Natural killer cell (primary cell): ENCODE measurements at regions not wholly inside any gene's neighbourhood (a gene's known extent, or its start where the extent isn't known, plus 50 kb on each side); places are given as distances from the start of the nearest gene placed in this dataset.
"Not testable (repeated sequence)": the region's sequence is repeated elsewhere in the genome, so short reads cannot be mapped to it uniquely, and the experiment has no call there.

Source experiments
- ATAC-seq, 3 donors: fragments of 150-1000 bp in 2 of 3; fragments of 200-7000 bp in 1 of 3; cut with Tn5 transposase; 1 replicate in 1 of 3; 2 replicates in 2 of 3; pipeline ENCODE4 v1.10.0; 2021; ENCODE audit warnings: mild to moderate bottlenecking in 2 of 3, moderate library complexity in 2 of 3
- DNase-seq, 2 donors: peaks; one replicate each; pipeline versions ENCODE4 v3.0.0 to v3.0.0-alpha.2; 2013 to 2021; ENCODE audit warnings: mixed read lengths in 1 of 2
- H3K27ac ChIP-seq: one replicate; pipeline ENCODE4 v1.5.1; 2013; ENCODE audit warnings: mild to moderate bottlenecking, low read length
- H3K27me3 ChIP-seq: one replicate; pipeline ENCODE4 v1.6.1; 2013; ENCODE audit warnings: low read length; ENCODE audit not compliant: control insufficient read depth, insufficient read depth
- H3K36me3 ChIP-seq: one replicate; pipeline ENCODE4 v1.6.1; 2013; ENCODE audit warnings: low read length; ENCODE audit not compliant: control insufficient read depth, insufficient read depth
- H3K4me1 ChIP-seq: one replicate; pipeline ENCODE4 v1.6.1; 2013; ENCODE audit warnings: low read length; ENCODE audit not compliant: control insufficient read depth, insufficient read depth
- H3K4me3 ChIP-seq: one replicate; pipeline ENCODE4 v1.5.1; 2013; ENCODE audit warnings: low read length
- H3K9me3 ChIP-seq: one replicate; pipeline ENCODE4 v1.6.1; 2013; ENCODE audit warnings: low read length; ENCODE audit not compliant: control insufficient read depth, insufficient read depth
- H3K27ac Mint-ChIP-seq, 2 donors: one replicate each; pipeline ENCODE4 v1.8.0; 2022; ENCODE audit warnings: mild to moderate bottlenecking in 2 of 2, mixed read lengths in 2 of 2, moderate library complexity in 1 of 2
- H3K27me3 Mint-ChIP-seq, 2 donors: one replicate each; pipeline ENCODE4 v1.8.0; 2022; ENCODE audit warnings: low read depth in 2 of 2, mixed read lengths in 2 of 2
- H3K36me3 Mint-ChIP-seq: one replicate; pipeline ENCODE4 v1.8.0; 2022; ENCODE audit warnings: mixed read lengths
- H3K4me1 Mint-ChIP-seq, 2 donors: one replicate each; pipeline ENCODE4 v1.8.0; 2022; ENCODE audit warnings: mixed read lengths in 2 of 2
- H3K4me3 Mint-ChIP-seq: one replicate; pipeline ENCODE4 v1.8.0; 2022; ENCODE audit warnings: mild to moderate bottlenecking, moderate library complexity, mixed read lengths
- H3K9me3 Mint-ChIP-seq, 2 donors: one replicate each; pipeline ENCODE4 v1.8.0; 2022; ENCODE audit warnings: mixed read lengths in 2 of 2
- WGBS: methylation state at CpG from one replicate; pipeline ENCODE4 v1.1.7; 2013; ENCODE audit warnings: missing lambda C conversion rate; ENCODE audit not compliant: insufficient coverage; 5-methylcytosine and 5-hydroxymethylcytosine counted together
- intact Hi-C: fragments of 100-400 bp; cut with micrococcal nuclease; formaldehyde crosslinking; loops from one replicate; pipeline ENCODE4 v1.14.2; 2022
- TF ChIP-seq, protein P1 (sequence below): fragments of 200-600 bp; IDR thresholded peaks from one replicate; pipeline ENCODE4 v1.8.0; 2022; ENCODE audit warnings: antibody characterized with exemption

DNA sequence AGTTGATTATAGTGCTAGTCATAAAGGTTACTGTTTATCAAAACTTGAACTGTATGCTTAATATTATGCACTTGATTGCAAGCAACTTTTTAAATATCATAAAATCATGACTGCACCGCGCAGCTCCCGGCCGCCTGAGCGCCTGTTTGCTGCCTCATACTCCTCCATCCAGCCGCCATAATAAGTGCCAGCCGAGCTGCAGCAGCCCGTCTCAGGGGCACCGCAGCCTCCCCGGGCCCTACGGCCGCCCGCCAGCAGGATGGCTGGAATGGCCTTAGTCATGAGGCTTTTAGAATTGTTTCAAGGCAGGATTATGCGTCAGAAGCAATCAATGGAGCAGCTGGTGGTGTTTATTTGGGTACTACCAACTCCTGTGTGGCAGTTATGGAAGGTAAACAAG, 337.2 kb downstream of the PAX3 start:
- H3K27me3 Mint-ChIP-seq: no peaks in the 10 kb centered on the region
- H3K27ac Mint-ChIP-seq: no peak overlapping the region

DNA sequence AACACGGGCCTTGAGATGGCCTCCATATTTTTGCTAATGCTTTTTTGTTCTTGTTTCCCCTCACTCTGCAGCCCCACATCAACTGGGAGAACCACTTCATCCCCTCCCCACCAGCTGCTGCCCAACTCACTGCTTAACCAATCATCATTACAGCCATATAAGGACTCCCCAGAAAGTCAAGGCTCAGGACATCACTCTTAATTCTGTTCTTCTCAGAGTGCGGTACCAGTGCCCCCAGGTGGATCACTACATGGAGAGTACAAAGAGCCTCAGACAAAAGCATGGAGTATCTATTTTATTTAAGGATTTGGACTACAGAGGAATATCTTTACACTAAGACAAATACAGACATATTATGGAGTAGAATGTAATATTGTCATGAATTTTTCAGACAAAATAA, 340.6 kb downstream of the PAX3 start:
- DNase-seq: no peak
- H3K4me1 ChIP-seq: no peaks in the 10 kb centered on the region
- H3K4me3 ChIP-seq: no peak overlapping the region
- no peak overlapping the region for H3K27ac ChIP-seq
- intact Hi-C loops: no loop called here
- no peaks in the 10 kb centered on the region for H3K9me3 ChIP-seq
- no peaks in the 10 kb centered on the region for H3K36me3 Mint-ChIP-seq
- no peaks in the 10 kb centered on the region for H3K27me3 ChIP-seq
- no peaks in the 10 kb centered on the region for H3K27me3 Mint-ChIP-seq
- TF ChIP-seq, protein P1, sequence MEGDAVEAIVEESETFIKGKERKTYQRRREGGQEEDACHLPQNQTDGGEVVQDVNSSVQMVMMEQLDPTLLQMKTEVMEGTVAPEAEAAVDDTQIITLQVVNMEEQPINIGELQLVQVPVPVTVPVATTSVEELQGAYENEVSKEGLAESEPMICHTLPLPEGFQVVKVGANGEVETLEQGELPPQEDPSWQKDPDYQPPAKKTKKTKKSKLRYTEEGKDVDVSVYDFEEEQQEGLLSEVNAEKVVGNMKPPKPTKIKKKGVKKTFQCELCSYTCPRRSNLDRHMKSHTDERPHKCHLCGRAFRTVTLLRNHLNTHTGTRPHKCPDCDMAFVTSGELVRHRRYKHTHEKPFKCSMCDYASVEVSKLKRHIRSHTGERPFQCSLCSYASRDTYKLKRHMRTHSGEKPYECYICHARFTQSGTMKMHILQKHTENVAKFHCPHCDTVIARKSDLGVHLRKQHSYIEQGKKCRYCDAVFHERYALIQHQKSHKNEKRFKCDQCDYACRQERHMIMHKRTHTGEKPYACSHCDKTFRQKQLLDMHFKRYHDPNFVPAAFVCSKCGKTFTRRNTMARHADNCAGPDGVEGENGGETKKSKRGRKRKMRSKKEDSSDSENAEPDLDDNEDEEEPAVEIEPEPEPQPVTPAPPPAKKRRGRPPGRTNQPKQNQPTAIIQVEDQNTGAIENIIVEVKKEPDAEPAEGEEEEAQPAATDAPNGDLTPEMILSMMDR: no peak
- no peak for ATAC-seq
- H3K4me1 Mint-ChIP-seq: no peaks in the 10 kb centered on the region
- no peaks in the 10 kb centered on the region for H3K36me3 ChIP-seq
- 91% methylated on average over 1 of the region's 2 CpGs for WGBS
- peaks cover 0 to 8% of the 10 kb centered on the region in 2 donors for H3K9me3 Mint-ChIP-seq
- H3K27ac Mint-ChIP-seq: no peak overlapping the region
- no peak overlapping the region for H3K4me3 Mint-ChIP-seq

More for the DNA sequence above, 337.2 kb downstream of the PAX3 start:
- peaks cover 0 to 8% of the 10 kb centered on the region in 2 donors for H3K9me3 Mint-ChIP-seq
- DNase-seq (no peak), ATAC-seq (no peak)
- H3K4me1 Mint-ChIP-seq: no peaks in the 10 kb centered on the region
- Histone ChIP-seq H3K27me3 (no peaks in the 10 kb centered on the region), H3K9me3 (no peaks in the 10 kb centered on the region), H3K27ac (no peak overlapping the region), H3K4me1 (no peaks in the 10 kb centered on the region), H3K4me3 (no peak overlapping the region), H3K36me3 (no peaks in the 10 kb centered on the region)
- intact Hi-C loops: no loop called here
- WGBS: 90% methylated on average over 14 of the region's 14 CpGs
- no peaks in the 10 kb centered on the region for H3K36me3 Mint-ChIP-seq
- no peak overlapping the region for H3K4me3 Mint-ChIP-seq
- TF ChIP-seq, protein P1: no peak

DNA sequence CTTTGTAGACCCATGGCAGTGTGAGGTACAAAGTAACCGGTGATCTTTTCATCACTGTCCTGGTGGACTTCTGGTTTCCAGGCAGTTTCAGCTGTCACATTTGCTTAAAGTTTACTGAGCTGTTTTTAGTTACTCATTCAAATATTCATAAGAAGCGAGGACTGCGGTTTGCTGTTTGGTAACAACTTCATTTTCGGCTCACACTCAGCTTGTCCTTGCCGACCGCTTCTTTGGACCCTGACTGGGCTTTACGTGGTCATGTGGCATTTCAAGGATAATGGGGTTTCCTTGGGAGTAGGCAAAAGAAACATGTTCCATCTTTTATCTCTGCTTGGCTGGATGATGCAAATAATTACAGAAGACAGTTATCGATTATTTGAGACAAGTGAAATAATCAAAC, 350.7 kb downstream of the PAX3 start:
- no peaks in the 10 kb centered on the region for H3K9me3 ChIP-seq
- Mint-ChIP-seq H3K27ac (no peak overlapping the region), H3K4me1 (no peaks in the 10 kb centered on the region), H3K4me3 (no peak overlapping the region), H3K36me3 (no peaks in the 10 kb centered on the region), H3K27me3 (no peaks in the 10 kb centered on the region), H3K9me3 (peaks cover 2% of the 10 kb centered on the region in 2 donors)
- H3K36me3 ChIP-seq: no peaks in the 10 kb centered on the region
- DNase-seq (no peak), ATAC-seq (no peak)
- TF ChIP-seq, protein P1: no peak
- H3K4me3 ChIP-seq: no peak overlapping the region
- no peak overlapping the region for H3K27ac ChIP-seq
- WGBS: 96% methylated on average over 7 of the region's 8 CpGs
- intact Hi-C loops: no loop called here
- H3K27me3 ChIP-seq: no peaks in the 10 kb centered on the region
- H3K4me1 ChIP-seq: no peaks in the 10 kb centered on the region

DNA sequence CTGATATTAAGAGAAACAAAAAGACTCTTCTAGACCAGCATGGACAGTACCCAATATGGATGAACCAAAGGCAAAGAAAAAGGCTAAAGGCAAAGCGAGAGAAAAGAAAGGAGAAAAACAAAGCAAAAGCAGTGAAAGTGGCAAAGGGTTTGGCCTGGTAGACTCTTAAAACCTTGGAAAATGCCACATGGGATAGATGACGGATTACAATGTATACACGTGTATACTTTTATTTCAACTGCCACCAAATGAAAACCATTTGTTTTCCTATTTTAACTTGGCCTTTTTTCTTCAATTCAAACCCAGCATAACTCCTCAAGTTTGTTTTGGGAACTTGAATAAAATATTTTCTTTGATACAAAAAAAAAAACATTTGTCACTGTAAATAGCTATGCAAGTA, 354.3 kb downstream of the PAX3 start:
- H3K4me1 ChIP-seq, H3K27ac Mint-ChIP-seq, H3K27me3 ChIP-seq, H3K36me3 ChIP-seq, H3K27ac ChIP-seq, H3K4me3 ChIP-seq, intact Hi-C loops, H3K4me1 Mint-ChIP-seq, ATAC-seq, H3K9me3 Mint-ChIP-seq, H3K36me3 Mint-ChIP-seq, H3K4me3 Mint-ChIP-seq, H3K27me3 Mint-ChIP-seq, H3K9me3 ChIP-seq, DNase-seq: not testable (repeated sequence)
- WGBS: 93% methylated on average over 1 of the region's 3 CpGs
